HG03175 (cell line): ENCODE measurements at regions not wholly inside any gene's neighbourhood (a gene's known extent, or its start where the extent isn't known, plus 50 kb on each side); places are given as distances from the start of the nearest gene placed in this dataset.

Source experiments
- ATAC-seq: cut with Tn5 transposase; IDR thresholded peaks from one replicate; pipeline ENCODE4 v1.9.1; 2021; ENCODE audit warnings: mild to moderate bottlenecking, moderate library complexity; ENCODE audit not compliant: unreplicated experiment

DNA sequence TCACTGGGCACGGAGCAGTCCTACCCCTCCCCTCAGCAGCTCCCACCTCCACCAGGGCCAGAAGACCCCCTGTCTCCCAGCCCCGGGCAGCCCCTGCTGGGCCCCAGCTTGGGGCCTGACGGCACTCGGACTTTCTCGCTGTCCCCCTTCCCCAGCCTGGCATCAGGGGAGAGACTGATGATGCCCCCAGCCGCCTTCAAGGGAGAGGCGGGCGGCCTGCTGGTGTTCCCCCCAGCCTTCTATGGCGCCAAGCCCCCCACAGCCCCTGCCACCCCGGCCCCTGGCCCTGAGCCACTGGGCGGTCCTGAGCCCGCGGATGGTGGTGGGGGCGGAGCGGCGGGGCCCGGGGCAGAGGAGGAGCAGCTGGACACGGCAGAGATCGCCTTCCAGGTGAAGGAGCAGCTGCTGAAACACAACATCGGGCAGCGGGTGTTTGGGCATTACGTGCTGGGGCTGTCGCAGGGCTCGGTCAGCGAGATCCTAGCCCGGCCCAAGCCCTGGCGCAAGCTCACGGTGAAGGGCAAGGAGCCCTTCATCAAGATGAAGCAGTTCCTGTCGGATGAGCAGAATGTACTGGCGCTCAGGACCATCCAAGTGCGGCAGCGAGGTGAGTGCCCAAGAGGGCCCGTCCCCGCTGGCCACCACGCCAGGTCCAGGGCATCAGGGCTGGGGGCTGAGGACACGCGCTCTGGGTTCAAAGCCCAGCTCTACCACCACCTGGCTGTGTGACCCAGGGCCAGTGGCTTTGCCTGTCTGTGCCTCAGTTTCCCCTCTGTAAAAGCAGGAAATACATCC, 58.6 kb downstream of the PHETA1 start:
- no peak for ATAC-seq

DNA sequence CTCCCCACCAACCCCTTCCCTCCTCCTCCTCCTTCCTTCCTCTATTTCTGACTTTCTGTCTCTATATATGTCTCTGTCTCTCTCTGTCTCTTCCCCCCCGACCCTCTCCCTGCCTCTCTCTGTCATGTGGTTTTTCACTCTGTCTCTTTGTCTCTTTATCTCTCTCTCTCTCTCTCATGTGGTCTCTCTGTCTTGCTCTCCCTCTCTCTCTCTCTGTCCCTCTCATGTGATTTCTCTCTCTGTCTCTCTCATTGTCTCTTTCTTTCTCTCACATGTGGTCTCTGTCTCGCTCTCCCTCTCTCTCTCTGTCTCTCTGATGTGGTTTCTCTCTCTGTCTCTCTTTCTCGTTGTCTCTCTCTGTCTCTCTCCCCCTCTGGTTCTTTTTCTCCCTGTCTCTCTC, 59.3 kb downstream of the PHETA1 start:
- no peak for ATAC-seq

DNA sequence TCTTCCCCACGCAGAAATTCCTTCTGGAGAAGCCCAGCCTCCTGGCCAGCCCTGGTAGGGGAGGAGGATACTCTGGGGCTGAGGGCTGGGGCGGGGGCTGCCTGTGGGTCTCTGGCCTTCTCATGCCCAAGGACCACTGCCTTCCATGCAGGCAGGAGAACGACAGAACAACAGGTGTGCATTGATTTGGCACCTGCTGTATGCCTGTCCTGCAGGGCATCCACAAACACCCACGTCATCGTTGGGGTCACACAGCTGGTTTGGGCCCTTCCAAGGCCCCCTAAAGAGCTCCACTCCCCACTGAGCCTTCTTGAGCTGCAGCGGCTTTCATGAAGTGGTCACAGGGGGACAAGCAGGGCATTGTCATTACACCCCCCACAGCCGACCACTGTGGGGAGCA, 60.4 kb downstream of the PHETA1 start:
- ATAC-seq = no peak

DNA sequence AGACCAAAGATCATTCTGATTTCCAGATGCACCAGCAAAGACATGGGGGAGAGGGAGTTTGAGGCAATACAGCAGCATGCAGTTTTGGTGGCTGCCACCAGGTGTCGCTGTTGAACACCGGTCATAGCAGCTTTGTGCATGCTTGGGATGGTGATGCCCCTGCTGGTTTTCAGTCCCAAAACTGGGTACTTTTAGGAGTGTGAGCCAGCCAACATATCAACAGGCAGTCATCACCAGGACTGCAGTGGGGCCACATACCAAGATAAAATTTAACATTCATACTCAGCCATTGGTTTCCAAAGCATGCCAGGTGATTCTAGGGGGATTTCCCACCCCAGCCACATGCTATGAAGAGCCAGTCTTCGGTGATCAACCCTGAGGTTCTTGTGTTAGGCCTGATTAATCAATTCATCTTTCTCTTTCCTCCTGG, 64.2 kb downstream of the PHETA1 start:
- ATAC-seq = no peak

DNA sequence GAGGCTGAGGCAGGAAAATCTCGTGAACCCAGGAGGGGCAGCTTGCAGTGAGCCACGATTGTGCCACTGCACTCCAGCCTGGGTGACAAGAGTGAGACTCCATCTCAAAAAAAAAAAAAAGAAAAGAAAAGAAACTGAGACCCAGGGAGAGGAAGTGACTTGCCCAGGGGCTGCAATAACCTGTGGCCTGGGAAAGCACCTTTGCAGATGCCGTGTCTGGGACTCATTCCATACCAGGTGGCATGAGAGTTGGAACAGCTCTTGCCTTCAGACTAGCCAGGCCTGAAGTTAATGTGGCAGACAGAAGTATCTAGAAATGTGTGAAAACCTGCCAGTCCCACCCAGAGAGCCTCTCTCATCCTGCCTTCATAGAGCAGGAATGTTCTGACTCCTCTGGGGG, 65.4 kb downstream of the PHETA1 start:
- no peak for ATAC-seq

DNA sequence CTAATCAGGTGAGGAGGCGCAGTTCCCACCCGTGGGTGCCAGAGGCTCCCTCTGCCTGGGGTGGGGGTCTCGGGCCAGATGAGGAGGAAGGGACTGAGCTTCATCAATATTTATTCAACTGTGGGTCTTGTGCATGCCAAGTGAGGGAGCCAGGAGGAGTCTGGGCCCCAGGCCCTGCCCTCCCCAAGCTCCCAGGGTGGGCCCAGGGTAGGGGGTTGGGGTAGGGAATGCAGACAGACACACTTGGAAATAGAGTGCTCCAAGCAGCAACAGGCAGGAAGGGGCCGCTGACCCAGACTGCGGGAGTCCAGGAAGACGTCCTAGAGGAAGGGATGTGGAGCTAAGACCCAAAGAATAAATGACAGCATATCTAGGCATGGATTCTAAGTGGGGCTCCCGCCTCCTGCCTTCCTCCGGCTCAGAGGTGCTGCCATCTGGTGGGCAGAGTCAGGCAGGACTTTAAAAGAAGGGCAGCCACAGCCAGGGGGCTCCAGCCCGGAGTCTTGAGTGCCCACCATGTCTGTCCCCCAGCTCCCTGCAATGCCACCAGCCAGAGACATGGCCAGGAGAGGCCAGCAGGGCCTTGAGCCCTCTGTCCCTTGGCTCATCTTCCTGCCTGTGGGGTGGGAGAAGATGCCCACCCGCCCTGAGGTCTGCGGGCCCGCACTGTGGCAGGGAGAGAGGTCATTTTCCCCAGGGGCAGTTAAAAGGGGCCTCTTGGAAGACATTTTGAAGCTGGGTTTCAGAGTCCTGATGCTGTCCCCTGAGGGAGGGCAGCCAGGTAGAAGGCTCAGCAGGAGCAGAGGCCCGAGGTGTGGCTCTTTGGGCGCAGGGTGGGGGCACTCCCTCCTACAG, 70.1 kb downstream of the PHETA1 start:
- ATAC-seq = no peak

DNA sequence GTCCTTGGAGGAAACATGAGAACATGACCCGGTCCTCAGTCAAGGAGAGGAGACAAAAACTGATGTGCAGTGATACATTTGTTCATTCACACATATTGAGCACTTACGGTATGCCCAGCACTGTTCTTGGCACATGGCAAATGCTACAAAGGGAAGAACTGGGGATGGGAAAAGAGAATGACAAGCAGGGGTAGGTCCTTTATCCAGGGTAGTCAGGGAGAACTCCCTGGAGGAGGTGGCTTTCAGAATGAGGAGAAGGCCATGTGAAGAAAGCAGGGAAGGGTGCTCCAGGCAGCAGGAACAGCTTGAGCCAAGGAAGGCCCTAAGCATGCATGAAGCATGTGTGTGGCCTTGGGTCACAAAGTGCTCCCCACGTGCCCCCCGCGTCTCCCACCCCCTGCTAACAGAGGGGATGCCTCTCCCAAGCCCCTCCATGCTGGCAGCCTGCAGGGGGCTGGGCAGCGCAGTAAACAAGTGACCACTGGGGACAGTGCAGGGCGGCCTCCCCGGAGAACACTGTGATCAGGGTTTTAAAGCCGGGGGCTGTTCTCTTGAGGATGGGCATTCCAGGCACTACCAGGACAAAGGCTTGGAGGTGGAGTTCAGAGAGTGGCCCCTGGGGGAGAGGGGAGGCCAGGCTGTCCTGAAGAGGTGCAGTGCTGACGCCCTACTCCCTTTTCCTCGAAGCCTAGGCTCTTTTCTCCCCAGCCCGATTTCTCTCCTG, 71.0 kb downstream of the PHETA1 start:
- ATAC-seq = no peak

DNA sequence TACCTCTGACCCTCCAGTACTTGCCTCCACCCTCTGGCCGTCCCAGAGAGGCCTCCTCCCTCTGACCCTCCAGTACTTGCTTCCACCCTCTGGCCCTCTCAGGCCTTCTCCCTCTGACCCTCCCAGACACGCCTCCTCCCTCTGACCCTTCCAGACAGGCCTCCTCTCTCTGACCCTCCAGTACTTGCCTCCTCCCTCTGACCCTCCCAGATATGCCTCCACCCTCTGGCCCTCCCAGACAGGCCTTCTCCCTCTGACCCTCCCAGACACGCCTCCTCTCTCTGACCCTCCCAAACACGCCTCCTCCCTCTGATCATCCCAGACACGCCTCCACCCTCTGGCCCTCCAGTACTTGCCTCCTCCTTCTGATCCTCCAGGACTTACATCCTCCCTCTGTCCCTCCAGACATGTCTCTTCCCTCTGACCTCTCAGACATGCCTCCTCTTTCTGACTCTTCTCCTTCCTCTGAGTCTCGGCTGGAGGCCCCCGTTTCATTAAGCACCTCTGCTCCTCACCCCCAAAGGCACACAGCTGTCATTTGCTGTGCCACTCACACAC, 71.9 kb downstream of the PHETA1 start:
- ATAC-seq = no peak

DNA sequence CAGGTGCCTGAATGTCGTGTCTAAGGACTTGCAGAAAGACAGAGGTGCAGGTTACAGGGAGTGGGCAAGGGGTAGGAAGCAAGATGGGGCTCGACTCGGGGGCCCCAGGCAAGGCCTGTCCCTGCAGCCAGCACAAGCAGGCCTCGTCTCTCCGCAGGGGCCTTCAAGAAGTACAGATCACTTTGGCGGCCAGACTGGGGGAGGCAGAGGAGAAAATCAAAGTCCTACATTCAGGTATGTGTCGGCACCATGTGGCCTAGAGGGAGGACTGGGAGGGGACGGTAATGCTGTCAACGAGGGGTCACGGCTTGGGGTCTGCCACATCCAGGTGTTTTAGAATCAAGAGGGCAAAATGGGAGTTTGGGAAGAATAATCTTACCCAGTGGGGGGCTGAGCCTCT, 73.7 kb downstream of the PHETA1 start:
- no peak for ATAC-seq

DNA sequence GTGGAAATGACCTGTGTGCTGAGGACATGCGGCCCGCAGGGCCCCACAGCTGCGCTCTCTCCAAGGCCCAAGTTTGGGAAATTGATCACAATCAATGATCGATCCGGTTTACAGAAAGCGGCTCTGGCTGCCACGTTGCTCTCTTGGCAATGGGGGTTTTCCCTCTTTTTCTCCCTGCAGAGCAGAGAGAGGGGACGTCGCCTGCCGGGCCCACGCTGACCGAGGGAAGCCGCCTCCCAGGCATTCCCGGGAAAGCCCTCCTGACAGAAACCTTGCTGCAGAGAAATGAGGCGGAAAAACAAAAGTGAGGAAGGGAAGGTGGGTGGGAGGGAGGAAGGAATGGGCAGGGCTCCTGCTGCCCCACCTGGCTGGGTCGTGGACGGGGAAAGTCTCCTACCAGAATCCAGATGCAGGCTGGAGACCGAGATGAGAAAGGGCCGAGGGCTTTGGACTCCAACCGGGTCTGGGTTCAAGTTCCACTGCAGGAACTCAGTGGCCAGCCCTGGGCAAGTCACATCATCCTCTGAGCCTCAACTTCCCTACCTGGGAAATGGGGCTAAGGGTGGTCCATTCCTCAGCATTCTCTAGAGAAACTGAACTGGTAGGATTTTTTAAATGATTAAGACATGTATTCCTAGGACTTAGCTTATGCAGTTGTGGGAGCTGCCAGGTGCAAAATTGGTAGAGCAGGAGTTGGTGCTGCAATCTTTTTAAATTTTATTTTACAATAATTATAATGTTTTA, 75.5 kb downstream of the PHETA1 start:
- no peak for ATAC-seq

DNA sequence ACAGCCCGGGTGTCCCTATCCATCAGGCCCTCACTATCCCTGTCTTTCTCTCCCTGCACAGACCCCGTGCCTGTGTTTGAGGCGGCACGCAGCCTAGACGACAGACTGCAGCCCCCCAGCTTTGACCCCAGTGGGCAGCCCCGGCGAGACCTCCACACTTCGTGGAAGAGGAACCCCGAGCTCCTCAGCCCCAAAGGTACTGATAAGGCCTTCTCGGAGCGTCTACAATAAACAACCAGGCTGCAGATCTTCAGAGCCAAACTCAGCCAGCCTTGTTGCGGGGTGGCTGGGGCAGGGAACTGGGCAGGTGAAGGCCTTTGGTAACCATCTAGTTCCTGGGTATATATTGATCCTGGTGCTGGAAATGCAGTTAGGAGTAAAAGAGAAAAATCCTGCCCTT, 77.5 kb downstream of the PHETA1 start:
- no peak for ATAC-seq

DNA sequence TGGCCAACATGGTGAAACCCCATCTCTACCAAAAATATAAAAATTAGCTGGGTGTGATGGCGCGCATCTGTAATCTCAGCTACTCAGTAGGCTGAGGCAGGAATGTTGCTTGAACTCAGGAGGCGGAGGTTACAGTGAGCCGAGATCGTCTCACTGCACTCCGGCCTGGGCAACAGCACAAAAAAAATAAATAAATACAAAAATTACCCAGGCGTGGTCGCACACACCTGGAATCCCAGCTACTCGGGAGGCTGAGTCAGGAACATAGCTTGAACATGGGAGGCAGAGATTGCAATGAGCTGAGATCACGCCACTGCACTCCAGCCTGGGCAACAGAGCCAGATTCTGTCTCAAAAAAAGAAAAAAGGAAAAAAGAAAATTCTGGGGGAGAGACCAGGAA, 80.1 kb downstream of the PHETA1 start:
- no peak for ATAC-seq

DNA sequence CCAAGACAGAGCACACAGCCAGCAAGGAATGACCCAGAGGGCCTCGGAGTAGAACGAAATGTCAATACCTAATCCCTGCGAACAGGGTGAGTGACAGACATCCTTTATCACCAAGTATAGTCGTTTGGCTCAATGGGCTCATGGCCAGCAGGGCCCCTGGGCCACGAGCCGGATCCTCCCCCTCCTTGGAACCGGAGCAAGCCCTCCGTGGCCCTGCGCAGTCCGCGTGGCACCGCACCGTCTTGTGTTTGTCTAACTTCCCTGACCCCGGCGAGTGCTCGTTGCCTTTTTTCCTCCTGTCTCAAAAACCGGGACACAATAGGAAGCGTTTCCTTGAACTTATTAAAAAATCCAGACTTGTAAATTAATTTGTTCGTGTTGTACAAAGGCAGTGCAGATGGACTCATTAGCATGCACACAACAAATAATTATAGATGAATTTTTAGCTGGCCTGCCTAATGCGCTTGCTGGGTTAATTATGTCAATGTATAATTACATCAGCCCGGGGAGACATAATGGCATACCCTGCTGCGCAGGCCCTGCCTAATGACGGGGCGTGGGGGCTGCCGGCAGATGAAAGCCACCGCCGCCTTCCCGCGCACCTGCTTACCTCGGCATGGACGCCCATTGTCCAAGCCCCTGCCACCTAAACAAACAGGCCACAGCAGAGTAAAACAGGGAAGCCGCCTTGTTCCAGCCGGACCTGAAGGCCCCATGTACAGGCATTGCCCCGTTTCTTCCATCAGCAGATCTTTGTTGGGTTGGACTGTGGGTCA, 81.6 kb downstream of the PHETA1 start:
- no peak for ATAC-seq

DNA sequence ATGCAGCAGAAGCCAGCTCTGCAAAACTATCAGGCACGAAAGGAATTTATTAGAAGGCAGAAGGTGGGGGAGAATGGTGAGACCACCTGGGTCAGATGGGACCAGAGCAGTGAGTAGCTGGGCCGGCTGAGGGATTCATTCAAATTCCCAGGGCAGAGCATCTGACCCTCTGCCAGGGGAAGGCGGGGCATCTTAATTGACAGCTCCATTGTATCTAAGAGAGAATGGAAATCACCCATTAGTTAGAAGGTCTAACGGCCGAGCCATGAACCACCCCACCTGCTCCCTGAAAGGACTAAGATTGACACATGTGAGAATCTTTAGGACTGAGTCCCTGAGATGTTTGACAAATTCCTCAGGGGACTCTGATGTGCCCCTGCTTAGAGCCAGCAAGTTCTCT, 83.7 kb downstream of the PHETA1 start:
- ATAC-seq = no peak

DNA sequence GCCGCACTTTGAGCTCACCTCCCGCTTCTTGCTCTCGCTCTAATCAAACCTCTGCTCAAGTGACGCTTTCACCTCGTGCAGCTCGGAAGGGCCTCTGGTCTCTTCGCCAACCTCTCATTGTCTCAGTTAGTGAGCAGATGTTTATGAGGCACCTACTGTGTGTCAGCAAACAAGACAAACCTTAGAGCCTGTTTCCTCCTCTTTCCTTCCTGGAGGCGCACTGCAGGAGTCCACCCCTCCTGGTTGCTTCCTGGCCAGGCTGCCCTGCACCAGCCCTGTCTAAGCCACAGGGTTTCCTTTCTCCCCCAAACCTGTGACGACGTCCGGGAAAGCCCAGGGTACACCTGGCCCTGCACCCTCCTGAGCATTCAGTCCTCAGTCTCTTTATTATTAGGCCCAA, 84.2 kb downstream of the PHETA1 start:
- ATAC-seq = no peak

DNA sequence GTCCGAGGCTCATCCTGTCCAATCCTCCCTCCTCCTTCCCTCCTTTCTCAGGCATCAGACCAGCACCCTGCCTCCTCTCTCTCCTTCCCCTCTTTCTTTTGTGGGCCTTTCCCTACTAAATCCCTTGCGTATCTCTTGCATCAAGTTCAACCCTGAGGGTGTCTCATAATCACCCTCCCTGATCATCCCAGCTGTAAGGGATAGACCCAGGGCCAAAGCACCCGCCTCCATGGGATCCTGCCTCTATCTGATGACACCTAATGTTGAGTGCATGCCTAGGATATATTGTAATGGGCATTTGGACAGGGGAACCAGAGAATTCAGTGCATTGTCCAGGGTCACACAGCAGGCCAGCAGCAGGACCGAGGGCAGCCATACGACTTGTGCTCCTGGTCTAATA, 84.9 kb downstream of the PHETA1 start:
- no peak for ATAC-seq

DNA sequence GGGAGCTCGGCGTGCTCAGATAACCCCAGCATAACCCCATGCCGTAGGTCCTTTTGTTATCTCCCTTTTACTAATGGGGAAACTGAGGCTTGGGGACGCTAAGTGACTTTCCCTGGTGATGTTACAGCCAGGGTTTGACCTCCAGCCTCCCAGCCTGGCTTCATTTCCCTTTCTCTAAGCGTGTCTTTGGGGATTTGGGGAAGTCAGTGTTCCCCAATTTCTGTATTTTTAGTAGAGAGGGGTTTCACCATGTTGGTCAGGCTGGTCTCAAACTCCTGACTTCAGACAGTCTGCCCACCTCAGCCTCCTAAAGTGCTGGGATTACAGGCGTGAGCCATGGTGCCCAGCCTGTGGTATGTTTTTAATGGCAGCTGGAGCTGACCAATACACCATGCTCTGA, 85.4 kb downstream of the PHETA1 start:
- ATAC-seq = no peak

DNA sequence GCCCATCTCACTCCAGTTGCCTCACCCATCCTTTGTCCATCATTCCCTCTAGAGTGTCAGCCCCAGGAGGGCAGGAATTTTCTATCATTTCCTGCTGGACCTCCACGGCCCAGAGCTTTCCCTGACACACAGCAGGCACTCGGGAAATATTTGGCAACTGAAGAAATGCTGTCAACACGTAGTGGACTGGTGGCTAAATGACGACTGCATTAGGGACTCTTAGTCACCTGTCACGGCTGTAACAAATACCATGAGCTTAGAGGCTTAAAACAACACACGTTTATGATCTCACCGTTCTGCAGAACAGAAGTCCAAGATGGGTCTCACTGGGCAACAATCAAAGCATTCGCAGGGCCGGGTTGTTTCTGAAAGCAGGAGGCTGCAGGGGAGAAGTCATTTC, 91.3 kb downstream of the PHETA1 start:
- ATAC-seq = no peak

DNA sequence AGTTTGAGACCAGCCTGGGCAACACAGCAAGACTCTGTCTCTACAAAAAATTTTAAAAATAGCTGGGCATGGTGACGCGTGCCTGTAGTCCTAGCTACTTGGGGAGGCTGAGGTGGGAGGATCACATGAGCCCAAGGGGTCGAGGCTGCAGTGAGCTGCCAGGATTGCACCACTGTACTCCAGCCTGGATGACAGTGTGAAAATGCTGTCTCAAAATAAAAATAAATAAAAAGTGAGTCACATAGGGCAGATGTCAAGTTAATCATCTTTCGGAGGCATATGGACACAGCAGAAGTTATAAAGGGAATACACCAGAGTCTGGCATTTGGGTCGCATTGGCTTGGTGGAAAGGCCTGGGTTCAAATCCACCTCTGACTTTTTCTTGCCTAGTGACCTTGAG, 92.7 kb downstream of the PHETA1 start:
- no peak for ATAC-seq

DNA sequence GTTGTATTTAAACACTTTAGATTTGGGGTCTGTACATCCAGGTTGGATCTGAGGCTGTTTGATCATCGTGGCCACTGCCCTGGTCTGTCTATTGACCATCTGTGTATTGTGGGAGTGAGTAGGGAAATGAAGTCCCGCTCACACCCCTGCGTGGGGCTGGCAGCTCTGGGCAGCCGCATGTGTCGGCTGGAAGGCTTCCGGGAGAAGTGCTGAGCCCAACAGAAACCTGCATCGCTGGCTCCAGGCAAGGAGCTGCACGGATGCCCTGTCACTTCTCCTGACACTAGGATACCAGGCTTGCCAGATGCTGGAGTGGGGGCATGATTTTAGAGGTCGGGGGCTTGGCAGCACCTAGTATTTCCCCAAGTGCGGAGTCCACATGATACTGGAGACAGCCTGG, 93.6 kb downstream of the PHETA1 start:
- no peak for ATAC-seq
